ENCODE measurements at regions not wholly inside any gene's neighbourhood (a gene's known extent, or its start where the extent isn't known, plus 50 kb on each side); places are given as distances from the start of the nearest gene placed in this dataset.

GRCh38 chr16:55091871-55092230 is 161.2 kb downstream of the IRX5 start:
- no peak for DNase-seq (ENCODE audit: low spot score)
- H3K4me1 ChIP-seq (ENCODE audit: control insufficient read depth in 1 of 2, low read depth in 2 of 2) = no peaks in the 10 kb centered on the region
- ATAC-seq (ENCODE audit: insufficient number of reproducible peaks, low FRiP score, low read depth) = no peak
- no peaks in the 10 kb centered on the region for H3K27me3 ChIP-seq (replicated peaks; ENCODE audit: insufficient read depth)
- no peak overlapping the region for H3K4me3 ChIP-seq
- H3K9me3 ChIP-seq = no peaks in the 10 kb centered on the region
- no peak overlapping the region for H3K27ac ChIP-seq
- no peaks in the 10 kb centered on the region for H3K36me3 ChIP-seq
- no peak for TF ChIP-seq CTCF (IDR thresholded peaks at IDR 0.05)

GRCh38 chr16:55100100-55100499 is 169.4 kb downstream of the IRX5 start:
- TF ChIP-seq CTCF (IDR thresholded peaks at IDR 0.05) = no peak
- Histone ChIP-seq H3K4me1 (ENCODE audit: control insufficient read depth in 1 of 2, low read depth in 2 of 2) (peaks cover 0 to 12% of the 10 kb centered on the region in 2 donors), H3K4me3 (no peak overlapping the region), H3K27me3 (replicated peaks; ENCODE audit: insufficient read depth) (no peaks in the 10 kb centered on the region), H3K27ac (no peak overlapping the region), H3K36me3 (no peaks in the 10 kb centered on the region), H3K9me3 (no peaks in the 10 kb centered on the region)
- ATAC-seq (ENCODE audit: insufficient number of reproducible peaks, low FRiP score, low read depth) = no peak
- DNase-seq (ENCODE audit: low spot score) = no peak

GRCh38 chr16:55101026-55101425 is 170.4 kb downstream of the IRX5 start:
- no peak for DNase-seq (ENCODE audit: low spot score)
- Histone ChIP-seq H3K4me1 (ENCODE audit: control insufficient read depth in 1 of 2, low read depth in 2 of 2) (peaks cover 0 to 12% of the 10 kb centered on the region in 2 donors), H3K9me3 (no peaks in the 10 kb centered on the region), H3K27ac (no peak overlapping the region), H3K36me3 (no peaks in the 10 kb centered on the region), H3K4me3 (no peak overlapping the region), H3K27me3 (replicated peaks; ENCODE audit: insufficient read depth) (no peaks in the 10 kb centered on the region)
- TF ChIP-seq CTCF (IDR thresholded peaks at IDR 0.05) = no peak
- no peak for ATAC-seq (ENCODE audit: insufficient number of reproducible peaks, low FRiP score, low read depth)

DNA sequence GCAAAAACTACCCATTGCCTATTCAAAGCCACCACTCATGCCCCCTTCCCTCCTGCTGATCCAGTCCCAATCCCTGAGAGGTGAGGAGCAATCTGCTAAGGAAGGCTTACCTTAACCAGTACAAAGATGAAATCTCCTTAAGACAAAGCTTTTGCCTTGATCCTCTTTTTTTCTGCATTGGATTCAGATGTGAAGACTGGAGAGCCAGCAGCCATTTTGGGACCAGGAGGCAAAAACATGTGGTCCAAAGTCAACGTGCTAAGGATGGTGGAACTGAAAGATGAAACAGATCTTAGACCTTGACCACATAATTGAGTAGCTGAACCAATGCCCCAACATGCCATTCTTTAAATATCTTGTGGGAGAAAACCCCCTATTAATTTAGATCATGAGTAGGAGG is 171.4 kb downstream of the IRX5 start:
- Histone ChIP-seq H3K4me1 (ENCODE audit: control insufficient read depth in 1 of 2, low read depth in 2 of 2) (peaks cover 0 to 12% of the 10 kb centered on the region in 2 donors), H3K4me3 (no peak overlapping the region), H3K9me3 (no peaks in the 10 kb centered on the region), H3K27me3 (replicated peaks; ENCODE audit: insufficient read depth) (no peaks in the 10 kb centered on the region), H3K27ac (no peak overlapping the region), H3K36me3 (no peaks in the 10 kb centered on the region)
- no peak for TF ChIP-seq CTCF (IDR thresholded peaks at IDR 0.05)
- ATAC-seq (ENCODE audit: insufficient number of reproducible peaks, low FRiP score, low read depth) (no peak), DNase-seq (ENCODE audit: low spot score) (no peak)

DNA sequence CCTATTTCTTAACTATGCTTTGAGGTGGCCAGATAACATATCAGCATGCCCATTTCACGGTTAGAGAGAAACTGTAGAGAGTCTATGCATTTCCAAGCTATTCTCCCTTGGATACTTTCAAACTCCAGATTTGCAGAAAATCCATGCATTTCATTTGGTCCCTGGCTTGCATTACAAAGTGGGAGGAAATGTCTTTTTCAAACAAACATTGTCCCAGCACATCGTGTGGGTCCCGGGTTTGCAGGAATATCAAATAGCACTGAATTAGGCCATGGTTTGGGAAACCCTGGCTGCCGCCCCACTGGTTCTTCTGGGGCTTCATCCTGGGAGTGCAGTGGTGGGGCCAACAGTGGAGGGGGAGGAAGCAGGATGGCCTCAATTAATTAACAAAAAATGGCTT is 171.9 kb downstream of the IRX5 start:
- no peak overlapping the region for H3K4me3 ChIP-seq
- H3K36me3 ChIP-seq = no peaks in the 10 kb centered on the region
- H3K4me1 ChIP-seq (ENCODE audit: control insufficient read depth in 1 of 2, low read depth in 2 of 2) = peaks cover 0 to 12% of the 10 kb centered on the region in 2 donors
- no peak for TF ChIP-seq CTCF (IDR thresholded peaks at IDR 0.05)
- DNase-seq (ENCODE audit: low spot score) (no peak), ATAC-seq (ENCODE audit: insufficient number of reproducible peaks, low FRiP score, low read depth) (no peak)
- H3K9me3 ChIP-seq = no peaks in the 10 kb centered on the region
- no peak overlapping the region for H3K27ac ChIP-seq
- H3K27me3 ChIP-seq (replicated peaks; ENCODE audit: insufficient read depth) = no peaks in the 10 kb centered on the region

All from thoracic aorta (tissue), 2 donors.